ENCODE measurements at regions not wholly inside any gene's neighbourhood (a gene's known extent, or its start where the extent isn't known, plus 50 kb on each side); places are given as distances from the start of the nearest gene placed in this dataset.

DNA sequence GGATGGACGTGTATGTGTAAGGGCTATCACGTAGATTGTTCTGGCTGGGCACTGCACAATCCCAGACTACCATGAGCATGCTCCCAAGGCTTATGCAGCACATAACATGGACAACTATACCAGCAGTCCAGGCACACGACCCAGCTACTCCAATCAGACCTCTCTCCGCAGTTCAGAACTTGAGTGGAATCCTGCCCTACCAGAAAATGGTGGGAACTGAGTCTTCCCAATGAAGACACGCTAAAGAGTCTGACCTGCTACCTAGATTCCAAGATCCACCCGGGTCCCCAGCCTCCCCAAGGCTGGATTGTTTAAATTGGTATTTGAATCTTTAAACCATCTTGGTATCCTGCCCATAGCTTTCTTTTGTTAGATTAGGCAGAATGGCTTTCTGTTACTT is 251.3 kb upstream of the KAZN start:
- TF ChIP-seq, protein P1, sequence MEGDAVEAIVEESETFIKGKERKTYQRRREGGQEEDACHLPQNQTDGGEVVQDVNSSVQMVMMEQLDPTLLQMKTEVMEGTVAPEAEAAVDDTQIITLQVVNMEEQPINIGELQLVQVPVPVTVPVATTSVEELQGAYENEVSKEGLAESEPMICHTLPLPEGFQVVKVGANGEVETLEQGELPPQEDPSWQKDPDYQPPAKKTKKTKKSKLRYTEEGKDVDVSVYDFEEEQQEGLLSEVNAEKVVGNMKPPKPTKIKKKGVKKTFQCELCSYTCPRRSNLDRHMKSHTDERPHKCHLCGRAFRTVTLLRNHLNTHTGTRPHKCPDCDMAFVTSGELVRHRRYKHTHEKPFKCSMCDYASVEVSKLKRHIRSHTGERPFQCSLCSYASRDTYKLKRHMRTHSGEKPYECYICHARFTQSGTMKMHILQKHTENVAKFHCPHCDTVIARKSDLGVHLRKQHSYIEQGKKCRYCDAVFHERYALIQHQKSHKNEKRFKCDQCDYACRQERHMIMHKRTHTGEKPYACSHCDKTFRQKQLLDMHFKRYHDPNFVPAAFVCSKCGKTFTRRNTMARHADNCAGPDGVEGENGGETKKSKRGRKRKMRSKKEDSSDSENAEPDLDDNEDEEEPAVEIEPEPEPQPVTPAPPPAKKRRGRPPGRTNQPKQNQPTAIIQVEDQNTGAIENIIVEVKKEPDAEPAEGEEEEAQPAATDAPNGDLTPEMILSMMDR (IDR thresholded peaks at IDR 0.05; ENCODE audit: extremely low read depth in 1 of 2, insufficient read depth in 1 of 2, low read depth in 1 of 2, low read length in 2 of 2): no peak
- TF ChIP-seq POLR2AphosphoS5 (IDR thresholded peaks at IDR 0.05; ENCODE audit: insufficient read depth, low read depth, low read length): no peak
- TF ChIP-seq JUN (IDR thresholded peaks at IDR 0.05; ENCODE audit: borderline replicate concordance, insufficient read depth, insufficient read length, low read depth): no peak
- no peak for TF ChIP-seq POLR2A (IDR thresholded peaks at IDR 0.05; ENCODE audit: low read depth, low read length)
- TF ChIP-seq EZH2 (IDR thresholded peaks at IDR 0.05; ENCODE audit: borderline replicate concordance, low read depth, low read length, severe bottlenecking): no peak
